Activated CD4-positive, alpha-beta T cell treated with anti-CD3 and anti-CD28 coated beads for 48 hours (primary cell): ENCODE measurements at regions not wholly inside any gene's neighbourhood (a gene's known extent, or its start where the extent isn't known, plus 50 kb on each side); places are given as distances from the start of the nearest gene placed in this dataset.
"Not testable (repeated sequence)": the region's sequence is repeated elsewhere in the genome, so short reads cannot be mapped to it uniquely, and the experiment has no call there.

Experiments used
- DNase-seq: peaks from one replicate; pipeline ENCODE4 v3.0.0-alpha.2; 2020

GRCh38 chr4:138790706-138791340 lies 224.8 kb upstream of the NOCT start:
- DNase-seq: no peak

- no peak for DNase-seq
Measured at GRCh38 chr4:138789796-138790195, 225.8 kb upstream of the NOCT start.

GRCh38 chr4:138788857-138789256 lies 226.7 kb upstream of the NOCT start:
- DNase-seq: no peak

- no peak for DNase-seq
Measured at GRCh38 chr4:138788267-138788790, 227.3 kb upstream of the NOCT start.

GRCh38 chr4:138779761-138780160 lies 235.8 kb upstream of the NOCT start:
- DNase-seq: not testable (repeated sequence)

- no peak for DNase-seq
Measured at GRCh38 chr4:138775890-138776289, 239.7 kb upstream of the NOCT start.

- DNase-seq: no peak
Measured at GRCh38 chr4:138775489-138775888, 240.1 kb upstream of the NOCT start.

GRCh38 chr4:138774940-138775339 lies 240.6 kb upstream of the NOCT start:
- DNase-seq: no peak

GRCh38 chr4:138774125-138774524 lies 241.5 kb upstream of the NOCT start:
- DNase-seq: not testable (repeated sequence)

- no peak for DNase-seq
Measured at GRCh38 chr4:138773321-138773720, 242.3 kb upstream of the NOCT start.

- DNase-seq: no peak
Measured at GRCh38 chr4:138772366-138772765, 243.2 kb upstream of the NOCT start.

- DNase-seq: no peak
Measured at GRCh38 chr4:138770818-138771217, 244.8 kb upstream of the NOCT start.

GRCh38 chr4:138766332-138766731 lies 249.2 kb upstream of the NOCT start:
- DNase-seq: no peak

- DNase-seq: no peak
Measured at GRCh38 chr4:138765442-138765841, 250.1 kb upstream of the NOCT start.

GRCh38 chr4:138761638-138762220 lies 253.9 kb upstream of the NOCT start:
- no peak for DNase-seq

- no peak for DNase-seq
Measured at GRCh38 chr4:138759554-138759902, 256.1 kb upstream of the NOCT start.

GRCh38 chr4:138758876-138759553 lies 256.6 kb upstream of the NOCT start:
- DNase-seq: no peak

- no peak for DNase-seq
Measured at GRCh38 chr4:138758196-138758595, 257.4 kb upstream of the NOCT start.

GRCh38 chr4:138757432-138757831 lies 258.1 kb upstream of the NOCT start:
- no peak for DNase-seq

- no peak for DNase-seq
Measured at GRCh38 chr4:138756519-138756918, 259.1 kb upstream of the NOCT start.

GRCh38 chr4:138751309-138751708 lies 264.3 kb upstream of the NOCT start:
- DNase-seq: no peak

GRCh38 chr4:138749303-138749702 lies 266.3 kb upstream of the NOCT start:
- DNase-seq: no peak

GRCh38 chr4:138741766-138742377 lies 273.7 kb upstream of the NOCT start:
- DNase-seq: no peak
